ENCODE measurements at regions not wholly inside any gene's neighbourhood (a gene's known extent, or its start where the extent isn't known, plus 50 kb on each side); places are given as distances from the start of the nearest gene placed in this dataset.

GRCh38 chr18:22640281-22640842, 222.6 kb upstream of the CTAGE1 start:
- H3K4ac ChIP-seq (ENCODE audit: low read depth in 1 of 2, low read length in 2 of 2), result no peak overlapping the region
- H4K91ac ChIP-seq (ENCODE audit: low read length), result no peak overlapping the region
- no peak overlapping the region for H3K4me3 ChIP-seq (ENCODE audit: insufficient read depth in 1 of 2, low read depth in 1 of 2, low read length in 2 of 2)
- no peak overlapping the region for H2BK15ac ChIP-seq (ENCODE audit: low read depth, poor library complexity, severe bottlenecking)
- H2AFZ ChIP-seq (ENCODE audit: low read depth, low read length), result no peak overlapping the region
- no peak overlapping the region for H3K18ac ChIP-seq (ENCODE audit: low read depth in 1 of 2, low read length in 2 of 2)
- no peaks in the 10 kb centered on the region for H3K79me1 ChIP-seq (replicated peaks; ENCODE audit: low read length, poor library complexity, severe bottlenecking)
- H2BK12ac ChIP-seq (ENCODE audit: low read length in 2 of 2), result no peak overlapping the region
- H2BK5ac ChIP-seq (ENCODE audit: low read depth, low read length, poor library complexity, severe bottlenecking), result no peak overlapping the region
- no peak overlapping the region for H3K23ac ChIP-seq (ENCODE audit: low read length in 2 of 2)
- no peak overlapping the region for H4K8ac ChIP-seq (ENCODE audit: low read length)
- no peak overlapping the region for H3K27ac ChIP-seq (ENCODE audit: low read length, poor library complexity, severe bottlenecking)
- no peaks in the 10 kb centered on the region for H3K36me3 ChIP-seq (ENCODE audit: control insufficient read depth in 1 of 2, insufficient read depth in 2 of 2, low read depth in 1 of 2, low read length in 2 of 2)
- H3K9me3 ChIP-seq (ENCODE audit: control insufficient read depth, low read length), result peaks cover 3% of the 10 kb centered on the region
- H3K14ac ChIP-seq (ENCODE audit: low read length in 2 of 2), result no peak overlapping the region
- H3K9ac ChIP-seq (ENCODE audit: low read length), result no peak overlapping the region
- H3K4me1 ChIP-seq (ENCODE audit: control insufficient read depth, insufficient read depth, low read depth, low read length), result peaks cover 1% of the 10 kb centered on the region
- H2AK5ac ChIP-seq (ENCODE audit: low read length, severe bottlenecking), result no peak overlapping the region
- WGBS, result 72% methylated on average over 2 of the region's 4 CpGs
- no peak overlapping the region for H2BK120ac ChIP-seq (ENCODE audit: low read depth, low read length)
- H3K27me3 ChIP-seq (ENCODE audit: control insufficient read depth in 1 of 2, insufficient read depth in 1 of 2, low read length in 2 of 2), result no peaks in the 10 kb centered on the region
- no peak overlapping the region for H3K4me2 ChIP-seq (ENCODE audit: low read length, poor library complexity, severe bottlenecking)
- no peak for DNase-seq

- Histone ChIP-seq H3K4me3 (ENCODE audit: insufficient read depth in 1 of 2, low read depth in 1 of 2, low read length in 2 of 2) (no peak overlapping the region), H4K91ac (ENCODE audit: low read length) (no peak overlapping the region), H3K18ac (ENCODE audit: low read depth in 1 of 2, low read length in 2 of 2) (no peak overlapping the region), H3K9ac (ENCODE audit: low read length) (no peak overlapping the region), H3K23ac (ENCODE audit: low read length in 2 of 2) (no peak overlapping the region), H2AFZ (ENCODE audit: low read depth, low read length) (no peak overlapping the region), H2BK120ac (ENCODE audit: low read depth, low read length) (no peak overlapping the region), H2BK15ac (ENCODE audit: low read depth, poor library complexity, severe bottlenecking) (no peak overlapping the region), H3K4me1 (ENCODE audit: control insufficient read depth, insufficient read depth, low read depth, low read length) (peaks cover 1% of the 10 kb centered on the region), H3K14ac (ENCODE audit: low read length in 2 of 2) (no peak overlapping the region), H3K9me3 (ENCODE audit: control insufficient read depth, low read length) (no peaks in the 10 kb centered on the region), H2BK5ac (ENCODE audit: low read depth, low read length, poor library complexity, severe bottlenecking) (no peak overlapping the region), H3K36me3 (ENCODE audit: control insufficient read depth in 1 of 2, insufficient read depth in 2 of 2, low read depth in 1 of 2, low read length in 2 of 2) (no peaks in the 10 kb centered on the region), H3K4me2 (ENCODE audit: low read length, poor library complexity, severe bottlenecking) (no peak overlapping the region), H3K79me1 (replicated peaks; ENCODE audit: low read length, poor library complexity, severe bottlenecking) (no peaks in the 10 kb centered on the region), H3K4ac (ENCODE audit: low read depth in 1 of 2, low read length in 2 of 2) (no peak overlapping the region), H2BK12ac (ENCODE audit: low read length in 2 of 2) (no peak overlapping the region), H3K27me3 (ENCODE audit: control insufficient read depth in 1 of 2, insufficient read depth in 1 of 2, low read length in 2 of 2) (no peaks in the 10 kb centered on the region), H2AK5ac (ENCODE audit: low read length, severe bottlenecking) (no peak overlapping the region), H3K27ac (ENCODE audit: low read length, poor library complexity, severe bottlenecking) (no peak overlapping the region), H4K8ac (ENCODE audit: low read length) (peak overlapping the region; percentile 13)
- WGBS, result 94% methylated on average over 4 of the region's 4 CpGs
- DNase-seq, result no peak
Measured at GRCh38 chr18:22641958-22642357, 224.2 kb upstream of the CTAGE1 start.

GRCh38 chr18:22643731-22644130, 226.0 kb upstream of the CTAGE1 start:
- Histone ChIP-seq H4K91ac (ENCODE audit: low read length) (no peak overlapping the region), H3K4me3 (ENCODE audit: insufficient read depth in 1 of 2, low read depth in 1 of 2, low read length in 2 of 2) (no peak overlapping the region), H3K4ac (ENCODE audit: low read depth in 1 of 2, low read length in 2 of 2) (no peak overlapping the region), H3K4me1 (ENCODE audit: control insufficient read depth, insufficient read depth, low read depth, low read length) (no peaks in the 10 kb centered on the region), H2BK5ac (ENCODE audit: low read depth, low read length, poor library complexity, severe bottlenecking) (no peak overlapping the region), H2BK12ac (ENCODE audit: low read length in 2 of 2) (no peak overlapping the region), H4K8ac (ENCODE audit: low read length) (no peak overlapping the region), H2BK120ac (ENCODE audit: low read depth, low read length) (no peak overlapping the region), H2AK5ac (ENCODE audit: low read length, severe bottlenecking) (no peak overlapping the region), H2BK15ac (ENCODE audit: low read depth, poor library complexity, severe bottlenecking) (no peak overlapping the region), H3K27ac (ENCODE audit: low read length, poor library complexity, severe bottlenecking) (no peak overlapping the region), H3K27me3 (ENCODE audit: control insufficient read depth in 1 of 2, insufficient read depth in 1 of 2, low read length in 2 of 2) (no peaks in the 10 kb centered on the region), H3K79me1 (replicated peaks; ENCODE audit: low read length, poor library complexity, severe bottlenecking) (no peaks in the 10 kb centered on the region), H3K36me3 (ENCODE audit: control insufficient read depth in 1 of 2, insufficient read depth in 2 of 2, low read depth in 1 of 2, low read length in 2 of 2) (no peaks in the 10 kb centered on the region), H3K4me2 (ENCODE audit: low read length, poor library complexity, severe bottlenecking) (no peak overlapping the region), H3K23ac (ENCODE audit: low read length in 2 of 2) (no peak overlapping the region), H2AFZ (ENCODE audit: low read depth, low read length) (no peak overlapping the region), H3K14ac (ENCODE audit: low read length in 2 of 2) (no peak overlapping the region), H3K18ac (ENCODE audit: low read depth in 1 of 2, low read length in 2 of 2) (no peak overlapping the region), H3K9me3 (ENCODE audit: control insufficient read depth, low read length) (no peaks in the 10 kb centered on the region), H3K9ac (ENCODE audit: low read length) (no peak overlapping the region)
- WGBS, result 91% methylated on average over 1 of the region's 2 CpGs
- no peak for DNase-seq

- H3K4me3 ChIP-seq (ENCODE audit: insufficient read depth in 1 of 2, low read depth in 1 of 2, low read length in 2 of 2), result no peak overlapping the region
- H3K79me1 ChIP-seq (replicated peaks; ENCODE audit: low read length, poor library complexity, severe bottlenecking), result no peaks in the 10 kb centered on the region
- no peak overlapping the region for H3K27ac ChIP-seq (ENCODE audit: low read length, poor library complexity, severe bottlenecking)
- H2BK5ac ChIP-seq (ENCODE audit: low read depth, low read length, poor library complexity, severe bottlenecking), result no peak overlapping the region
- H4K91ac ChIP-seq (ENCODE audit: low read length), result no peak overlapping the region
- H2AFZ ChIP-seq (ENCODE audit: low read depth, low read length), result no peak overlapping the region
- H4K8ac ChIP-seq (ENCODE audit: low read length), result no peak overlapping the region
- H3K36me3 ChIP-seq (ENCODE audit: control insufficient read depth in 1 of 2, insufficient read depth in 2 of 2, low read depth in 1 of 2, low read length in 2 of 2), result no peaks in the 10 kb centered on the region
- H3K4me1 ChIP-seq (ENCODE audit: control insufficient read depth, insufficient read depth, low read depth, low read length), result no peaks in the 10 kb centered on the region
- H2AK5ac ChIP-seq (ENCODE audit: low read length, severe bottlenecking), result no peak overlapping the region
- H2BK15ac ChIP-seq (ENCODE audit: low read depth, poor library complexity, severe bottlenecking), result no peak overlapping the region
- H2BK12ac ChIP-seq (ENCODE audit: low read length in 2 of 2), result no peak overlapping the region
- no peak overlapping the region for H3K4ac ChIP-seq (ENCODE audit: low read depth in 1 of 2, low read length in 2 of 2)
- H3K9me3 ChIP-seq (ENCODE audit: control insufficient read depth, low read length), result peaks cover 13% of the 10 kb centered on the region
- H3K14ac ChIP-seq (ENCODE audit: low read length in 2 of 2), result no peak overlapping the region
- no peak for DNase-seq
- H3K27me3 ChIP-seq (ENCODE audit: control insufficient read depth in 1 of 2, insufficient read depth in 1 of 2, low read length in 2 of 2), result no peaks in the 10 kb centered on the region
- no peak overlapping the region for H3K9ac ChIP-seq (ENCODE audit: low read length)
- H3K4me2 ChIP-seq (ENCODE audit: low read length, poor library complexity, severe bottlenecking), result no peak overlapping the region
- H2BK120ac ChIP-seq (ENCODE audit: low read depth, low read length), result no peak overlapping the region
- no peak overlapping the region for H3K18ac ChIP-seq (ENCODE audit: low read depth in 1 of 2, low read length in 2 of 2)
- no peak overlapping the region for H3K23ac ChIP-seq (ENCODE audit: low read length in 2 of 2)
Measured at GRCh38 chr18:22650247-22650646, 232.5 kb upstream of the CTAGE1 start.

Measured in mesenchymal stem cell (in vitro differentiated cells and primary cell).